NT2/D1 (cell line): ENCODE measurements at regions not wholly inside any gene's neighbourhood (a gene's known extent, or its start where the extent isn't known, plus 50 kb on each side); places are given as distances from the start of the nearest gene placed in this dataset.

Source experiments
- DNase-seq: peaks from one replicate; pipeline ENCODE4 v3.0.0-alpha.2; 2011; ENCODE audit warnings: low read depth, low spot score
- H3K27me3 ChIP-seq: 2 replicates; pipeline ENCODE4 v1.6.0; 2011; ENCODE audit warnings: mild to moderate bottlenecking; ENCODE audit not compliant: insufficient read length, insufficient read depth
- H3K36me3 ChIP-seq: 2 replicates; pipeline ENCODE4 v1.6.1; 2011; ENCODE audit warnings: mild to moderate bottlenecking, low read length, mixed read lengths; ENCODE audit not compliant: insufficient read depth, insufficient read length
- H3K4me1 ChIP-seq: 2 replicates; pipeline ENCODE4 v1.5.1; 2011; ENCODE audit not compliant: insufficient read depth, insufficient read length
- H3K4me3 ChIP-seq: 2 replicates; pipeline ENCODE4 v1.5.1; 2011; ENCODE audit warnings: low read depth; ENCODE audit not compliant: insufficient read length
- H3K9ac ChIP-seq: 2 replicates; pipeline ENCODE4 v1.6.0; 2011; ENCODE audit warnings: low read depth; ENCODE audit not compliant: insufficient read length
- H3K9me3 ChIP-seq: 2 replicates; pipeline ENCODE4 v1.5.1; 2011; ENCODE audit warnings: mild to moderate bottlenecking, low read length; ENCODE audit not compliant: insufficient read depth
- SUZ12 ChIP-seq: IDR thresholded peaks from 2 replicates; pipeline ENCODE4 v1.6.1; 2011; ENCODE audit not compliant: insufficient read length, insufficient read depth; ENCODE audit errors: extremely low read depth
- YY1 ChIP-seq: IDR thresholded peaks from 2 replicates; pipeline ENCODE4 v1.6.1; 2011; ENCODE audit not compliant: insufficient read length, insufficient read depth
- ZNF274 ChIP-seq: IDR thresholded peaks from 2 replicates; pipeline ENCODE4 v1.6.1; 2011; ENCODE audit warnings: mild to moderate bottlenecking, low read depth, low read length

GRCh38 chr2:96427169-96427568, 78.0 kb downstream of the NEURL3 start:
- H3K27me3 ChIP-seq: no peaks in the 10 kb centered on the region
- no peak for DNase-seq
- TF ChIP-seq YY1 (no peak), SUZ12 (no peak), ZNF274 (no peak)

GRCh38 chr2:96423828-96424227, 81.3 kb downstream of the NEURL3 start:
- Histone ChIP-seq H3K27me3 (no peaks in the 10 kb centered on the region), H3K4me1 (peaks cover 9% of the 10 kb centered on the region), H3K9me3 (peaks cover 6% of the 10 kb centered on the region; the same call in 1 of the 2 replicates), H3K4me3 (no peak overlapping the region), H3K36me3 (no peaks in the 10 kb centered on the region), H3K9ac (no peak overlapping the region)
- TF ChIP-seq SUZ12 (no peak), YY1 (no peak), ZNF274 (no peak)
- no peak for DNase-seq

More at GRCh38 chr2:96427169-96427568, 78.0 kb downstream of the NEURL3 start:
- no peak overlapping the region for H3K9ac ChIP-seq
- no peaks in the 10 kb centered on the region for H3K36me3 ChIP-seq
- peaks cover 9% of the 10 kb centered on the region for H3K4me1 ChIP-seq
- no peak overlapping the region for H3K4me3 ChIP-seq
- H3K9me3 ChIP-seq: peaks cover 31% of the 10 kb centered on the region
